Inflammatory macrophage treated with lipopolysaccharide for 4 hours (primary cell): ENCODE measurements at regions not wholly inside any gene's neighbourhood (a gene's known extent, or its start where the extent isn't known, plus 50 kb on each side); places are given as distances from the start of the nearest gene placed in this dataset.
A peak's percentile ranks its signal among the peaks of the same experiment; 100 is the strongest.
"Not testable (repeated sequence)": the region's sequence is repeated elsewhere in the genome, so short reads cannot be mapped to it uniquely, and the experiment has no call there.

Source experiments
- DNase-seq: peaks from one replicate; pipeline ENCODE4 v3.0.0-alpha.2; 2020

DNA sequence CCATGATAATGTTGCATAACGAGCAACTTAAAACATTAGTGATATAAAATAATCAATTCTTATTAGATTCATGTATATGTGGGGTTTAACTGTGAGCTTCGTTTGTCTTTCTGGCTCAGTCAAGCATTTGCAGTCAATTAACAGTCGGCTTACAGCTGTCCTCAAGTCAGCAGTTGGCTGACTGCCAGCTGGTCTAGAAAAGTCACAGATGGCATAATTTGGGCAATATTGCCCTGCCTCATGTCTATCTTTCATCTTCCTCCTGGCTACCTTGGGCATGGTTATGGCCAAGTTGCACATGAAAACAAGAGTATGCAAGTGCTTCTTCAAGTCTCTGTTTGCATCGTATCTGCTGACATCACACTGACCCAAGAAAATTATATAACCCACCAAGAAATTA lies 186.1 kb upstream of the ZWINT start:
- DNase-seq, result no peak

DNA sequence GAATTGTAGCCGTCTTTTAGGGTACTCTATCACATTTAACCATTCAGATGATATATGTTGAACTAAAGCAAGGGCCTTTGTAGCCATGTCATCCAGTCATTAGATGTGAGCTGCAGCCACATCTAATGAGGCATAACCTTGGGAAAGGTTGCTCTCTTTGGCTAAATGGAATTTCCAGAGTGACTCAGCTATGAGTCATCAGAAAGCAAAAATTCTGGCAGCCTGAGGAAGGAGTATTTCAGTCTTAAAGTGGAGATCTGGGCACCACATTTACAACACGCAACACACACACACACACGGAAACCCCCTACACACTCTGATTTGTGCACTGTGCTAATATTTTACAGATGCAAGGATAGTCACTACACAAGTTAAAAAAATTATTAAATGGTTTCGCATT lies 176.9 kb upstream of the ZWINT start:
- peak; percentile 5 for DNase-seq

DNA sequence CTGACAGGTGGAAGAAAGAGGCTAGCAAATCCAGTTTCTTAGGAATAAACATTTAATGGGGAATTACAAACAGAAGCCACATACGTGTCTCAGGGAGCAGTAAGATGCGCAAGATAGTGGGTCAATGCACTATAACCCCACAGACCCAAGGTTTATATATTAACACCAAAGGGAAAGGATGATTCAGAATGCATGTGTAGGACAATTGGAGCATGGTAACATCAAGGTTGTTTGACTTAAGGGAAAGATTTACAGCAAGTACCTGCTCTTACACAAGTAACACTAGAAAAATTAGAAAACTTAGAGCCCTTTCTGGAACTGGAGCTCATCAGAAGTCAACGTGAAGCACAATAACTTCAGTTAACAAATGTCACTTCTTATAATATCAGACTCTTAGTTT lies 161.1 kb upstream of the ZWINT start:
- no peak for DNase-seq

DNA sequence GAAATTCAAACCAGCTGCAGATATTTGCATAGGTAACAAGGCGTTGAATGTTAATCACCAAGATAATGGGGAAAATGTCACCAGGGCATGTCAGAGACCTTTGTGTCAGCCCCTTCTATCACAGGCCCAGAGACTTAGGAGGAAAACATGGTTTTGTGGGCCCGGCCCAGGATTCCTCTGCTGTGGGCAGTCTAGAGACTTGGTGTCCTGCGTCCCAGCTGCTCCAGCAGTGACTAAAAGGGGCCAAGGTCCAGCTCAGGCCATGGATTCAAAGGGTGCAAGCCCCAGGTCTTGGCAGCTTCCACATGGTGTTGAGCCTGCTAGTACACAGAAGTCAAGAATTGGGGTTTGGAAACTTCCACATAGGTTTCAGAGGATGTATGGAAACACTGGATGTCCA lies 147.5 kb upstream of the ZWINT start:
- DNase-seq, result no peak

DNA sequence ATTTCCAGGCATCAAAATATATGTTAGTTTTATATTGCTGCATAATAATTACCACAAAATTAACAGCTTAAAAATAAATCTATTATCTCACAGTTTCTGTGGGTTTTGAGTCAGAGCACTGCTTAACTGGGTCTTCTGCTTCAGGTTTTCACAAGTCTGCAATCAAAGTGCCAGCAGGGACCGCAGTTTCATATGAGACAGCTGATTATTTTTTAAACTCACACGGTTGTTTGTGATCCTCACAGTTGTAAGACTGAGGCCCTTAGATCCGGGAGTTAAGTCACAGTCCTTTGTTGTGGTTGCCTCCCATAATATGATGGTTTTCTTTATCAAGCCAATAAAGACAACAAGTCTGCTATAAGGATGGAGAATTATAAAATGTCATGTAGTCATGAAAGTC lies 146.0 kb upstream of the ZWINT start:
- DNase-seq, result no peak

DNA sequence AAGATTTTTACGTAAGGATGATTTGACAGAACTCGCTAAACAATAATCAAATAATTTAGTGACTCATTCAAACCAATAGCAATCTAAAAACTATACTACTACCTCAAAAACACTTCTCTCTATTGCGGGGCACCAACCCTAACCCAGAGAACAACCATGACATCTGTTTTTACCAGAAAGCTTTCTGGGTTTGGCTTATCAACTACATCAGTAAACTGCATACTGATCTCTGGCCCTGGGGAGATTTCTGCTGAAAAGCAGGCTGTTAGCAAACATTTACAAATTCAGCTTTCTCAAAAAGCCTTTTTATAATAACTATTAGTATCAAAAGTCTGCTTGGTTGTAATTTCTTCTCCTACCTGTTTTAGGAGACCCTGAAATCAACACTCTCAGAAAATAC lies 144.5 kb upstream of the ZWINT start:
- DNase-seq, result no peak

DNA sequence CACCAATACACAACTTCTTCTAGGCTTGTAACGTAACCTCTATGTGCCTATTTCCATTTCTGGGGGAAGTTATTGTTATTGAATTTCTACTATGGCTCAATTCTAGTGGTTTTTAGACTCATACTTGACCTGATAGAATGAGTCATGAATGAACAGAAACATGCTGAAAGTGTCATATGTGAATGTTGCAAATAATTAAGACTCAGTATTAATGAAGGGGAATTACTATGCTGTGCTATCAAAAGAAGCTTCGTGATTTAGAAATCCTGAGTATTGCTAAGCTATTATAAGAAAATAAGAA lies 135.1 kb upstream of the ZWINT start:
- DNase-seq, result no peak

DNA sequence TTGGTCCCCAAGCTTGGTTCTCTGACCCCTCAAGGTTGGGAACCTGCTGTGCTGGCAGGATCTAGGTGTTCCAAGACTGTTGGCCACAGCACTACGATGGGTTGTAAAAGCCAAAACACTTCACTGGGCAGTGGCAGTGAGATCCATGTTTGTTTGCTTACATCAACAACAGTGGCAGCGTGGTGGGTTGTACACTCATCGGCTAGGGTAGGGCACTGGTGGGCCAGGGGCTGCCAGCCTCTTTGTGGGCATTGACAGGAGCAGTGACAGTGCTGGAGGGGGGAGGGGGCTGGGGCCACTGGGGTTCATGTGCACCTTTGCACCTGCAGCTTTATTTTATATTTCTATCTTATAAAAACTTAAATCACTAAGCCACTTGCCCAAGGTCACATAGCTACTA lies 126.7 kb upstream of the ZWINT start:
- DNase-seq, result no peak

DNA sequence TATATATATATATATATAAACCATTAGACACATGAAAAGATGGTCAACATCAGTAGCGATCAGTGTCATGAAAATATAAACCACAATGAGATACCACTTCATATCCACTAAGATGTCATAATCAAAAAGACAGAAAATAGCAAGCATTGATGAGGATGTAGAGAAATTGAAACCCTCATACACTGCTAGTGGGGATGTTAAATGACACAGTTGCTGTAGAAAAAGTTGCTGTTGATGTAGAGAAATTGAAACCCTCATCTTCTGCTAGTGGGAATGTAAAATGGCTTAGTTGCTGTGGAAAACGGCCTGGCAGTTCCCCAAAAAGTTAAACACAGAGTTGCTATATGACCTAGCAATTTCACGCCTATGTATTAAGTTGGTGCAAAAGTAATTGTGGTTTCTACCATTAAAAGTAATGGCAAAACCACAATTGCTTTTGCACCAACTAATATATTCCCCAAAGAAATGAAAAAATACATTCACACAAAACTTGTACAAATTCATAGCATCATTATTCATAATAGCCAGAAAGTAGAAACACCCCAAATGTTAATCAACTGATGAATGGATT lies 120.5 kb upstream of the ZWINT start:
- no peak for DNase-seq

DNA sequence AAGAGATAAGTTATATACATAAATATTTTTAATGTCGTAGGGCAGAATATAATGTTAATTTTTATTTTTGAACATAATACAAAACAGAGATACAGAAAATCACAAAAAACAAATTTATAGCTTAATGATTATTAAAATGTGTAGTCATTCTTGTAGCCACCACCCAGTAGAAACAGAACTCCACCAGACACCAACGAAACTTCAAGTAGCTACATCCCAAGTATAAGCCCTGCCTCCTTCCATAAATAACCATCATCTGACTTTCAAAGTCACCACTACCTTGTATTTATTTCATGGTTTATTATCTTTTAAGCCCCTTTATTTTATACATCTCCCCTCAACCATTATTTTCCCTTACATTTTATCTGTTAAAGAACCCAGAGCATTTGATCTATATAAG lies 111.9 kb upstream of the ZWINT start:
- no peak for DNase-seq

DNA sequence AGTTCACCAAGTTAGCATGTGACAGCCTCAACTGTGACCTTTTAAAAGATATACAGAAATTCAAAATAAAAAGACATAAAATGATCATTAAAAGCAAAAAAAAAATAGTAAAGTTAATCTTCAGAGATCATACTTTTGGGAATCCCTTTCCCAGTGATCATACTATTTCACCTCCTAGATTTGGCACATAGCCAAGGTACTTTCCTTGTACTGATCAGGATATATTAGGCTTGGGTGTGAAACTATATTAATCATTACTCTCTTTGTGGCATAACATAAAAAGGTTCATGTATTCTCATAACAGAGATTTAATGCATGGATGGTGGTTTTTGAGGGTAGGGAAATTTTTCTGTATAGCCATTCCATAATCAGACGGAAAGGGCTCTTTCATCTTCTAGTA lies 109.6 kb upstream of the ZWINT start:
- DNase-seq, result no peak

DNA sequence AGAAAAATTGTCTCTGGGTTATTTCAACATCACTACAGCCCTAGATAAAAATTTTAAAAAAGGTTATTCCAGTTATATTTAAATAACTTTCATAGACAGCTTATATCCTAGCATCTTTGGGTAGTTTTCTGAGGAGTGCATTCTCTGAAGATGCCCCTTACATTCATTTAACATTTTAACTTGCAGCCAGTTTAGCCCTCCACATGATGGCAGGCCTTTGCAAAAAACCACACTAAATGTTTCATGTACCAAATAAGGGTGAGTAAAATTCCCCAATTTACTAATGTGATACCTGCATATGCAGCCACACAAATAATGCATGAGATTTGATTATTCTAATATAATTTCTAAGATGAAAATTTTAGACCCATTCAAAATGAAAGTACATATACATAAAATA lies 108.4 kb upstream of the ZWINT start:
- DNase-seq, result no peak

DNA sequence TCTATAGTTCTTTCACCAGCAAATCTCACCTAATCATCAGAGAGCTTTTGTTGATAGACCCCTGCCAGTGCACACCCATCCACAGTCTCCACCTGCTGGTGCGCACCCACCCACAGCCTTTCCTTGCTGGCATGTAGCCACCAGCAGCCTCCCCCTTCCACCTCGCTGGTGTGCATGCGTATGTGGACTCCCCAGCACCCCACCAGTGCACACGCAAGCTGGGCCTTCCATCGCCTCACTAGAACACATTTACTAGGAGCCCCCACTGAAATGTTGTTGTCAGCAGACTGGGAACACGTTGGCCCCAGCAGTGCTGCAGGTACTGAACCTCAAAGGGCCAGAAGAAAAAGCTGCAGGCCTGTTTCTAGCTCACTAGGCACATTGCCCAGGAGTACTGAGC lies 104.9 kb upstream of the ZWINT start:
- DNase-seq, result no peak

DNA sequence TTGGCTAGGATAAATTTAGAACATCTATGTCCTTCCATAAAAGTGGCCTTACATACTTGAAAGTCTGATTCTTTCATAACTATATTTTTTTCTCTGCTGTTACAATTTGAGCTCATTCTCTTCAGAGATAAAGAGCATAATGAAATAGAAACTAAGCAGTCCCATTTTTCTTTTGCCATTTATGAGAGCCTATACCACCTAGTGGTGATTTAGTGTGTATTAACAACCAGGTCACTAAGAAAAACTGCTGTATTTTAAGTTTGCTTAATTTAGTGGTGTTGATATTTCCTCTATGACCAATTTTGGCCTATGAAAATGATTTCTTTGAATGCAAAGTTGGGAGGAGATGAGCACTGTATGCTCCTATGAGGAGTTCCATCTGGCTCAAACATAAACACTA lies 88.7 kb upstream of the ZWINT start:
- DNase-seq, result no peak

DNA sequence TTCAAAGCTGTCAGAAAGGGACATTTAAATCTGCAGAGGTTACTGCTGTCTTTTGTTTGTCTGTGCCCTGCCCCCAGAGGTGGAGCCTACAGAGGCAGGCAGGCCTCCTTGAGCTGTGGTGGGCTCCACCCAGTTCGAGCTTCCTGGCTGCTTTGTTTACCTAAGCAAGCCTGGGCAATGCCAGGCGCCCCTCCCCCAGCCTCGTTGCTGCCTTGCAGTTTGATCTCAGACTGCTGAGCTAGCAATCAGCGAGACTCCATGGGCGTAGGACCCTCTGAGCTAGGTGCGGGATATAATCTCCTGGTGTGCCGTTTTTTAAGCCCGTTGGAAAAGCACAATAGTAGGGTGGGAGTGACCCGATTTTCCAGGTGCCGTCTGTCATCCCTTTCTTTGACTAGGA lies 86.6 kb upstream of the ZWINT start:
- DNase-seq, result not testable (repeated sequence)

DNA sequence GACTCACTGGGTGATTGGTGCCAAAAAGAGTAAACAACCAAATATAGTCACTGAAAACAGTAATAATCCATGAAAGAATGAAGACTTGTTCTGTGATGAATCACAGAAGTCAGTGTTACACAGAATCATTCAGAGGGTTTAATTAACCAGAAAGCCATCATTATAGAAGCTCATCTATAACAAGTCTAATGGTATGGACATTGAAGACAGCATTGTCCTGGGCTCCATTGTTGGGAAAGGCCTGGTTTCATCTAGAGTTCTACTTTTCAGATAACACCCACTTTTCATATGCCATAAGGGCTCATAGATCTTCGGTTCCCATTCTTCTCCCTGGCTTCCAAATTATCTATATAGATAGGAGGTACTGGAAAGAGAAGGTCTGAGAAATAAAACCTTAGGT lies 80.3 kb upstream of the ZWINT start:
- DNase-seq, result not testable (repeated sequence)
